T47D (cell line): ENCODE measurements at regions not wholly inside any gene's neighbourhood (a gene's known extent, or its start where the extent isn't known, plus 50 kb on each side); places are given as distances from the start of the nearest gene placed in this dataset.

ENCODE experiments used
- DNase-seq, 2 experiments: peaks; one replicate each; pipeline versions ENCODE4 v3.0.0 to v3.0.0-alpha.2; 2011 to 2012; ENCODE audit warnings: low read depth in 1 of 2, low spot score in 1 of 2
- JUND ChIP-seq: IDR thresholded peaks from 2 replicates; pipeline ENCODE4 v1.6.1; 2012; ENCODE audit warnings: low read depth
- in situ Hi-C: cut with HindIII; loops from 2 replicates; pipeline ENCODE4 v1.10.0; 2016; ENCODE audit warnings: low sequenced_read_pairs, low pct_unique_long_range_greater_than_20kb

DNA sequence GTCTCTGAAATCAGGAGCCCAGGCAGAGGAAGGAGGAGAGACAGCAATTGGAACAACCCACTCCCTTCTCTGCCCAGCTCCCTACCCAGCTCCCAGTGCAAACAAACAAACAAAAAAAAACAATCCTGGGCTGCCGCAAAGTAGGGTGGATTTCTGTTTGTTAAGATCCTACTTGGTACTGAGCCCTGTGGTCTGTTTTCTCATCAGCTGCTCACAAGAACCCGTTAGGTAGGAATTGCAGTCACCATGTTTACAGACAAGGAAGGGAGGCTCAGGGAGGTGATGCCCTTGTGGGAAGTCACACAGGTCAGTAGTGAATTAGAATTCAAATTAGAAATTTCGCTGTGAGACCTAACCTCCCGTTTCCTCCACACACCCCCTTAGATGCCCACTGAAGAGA is 128.8 kb upstream of the RAD23B start:
- in situ Hi-C loops: no loop called here

GRCh38 chr9:107154766-107155165 is 128.3 kb upstream of the RAD23B start:
- DNase-seq: no peak
- in situ Hi-C loops: no loop called here
- TF ChIP-seq JUND: no peak

More for the DNA sequence above, 128.8 kb upstream of the RAD23B start:
- no peak for TF ChIP-seq JUND
- DNase-seq: peak; percentile 24 to 75

DNA sequence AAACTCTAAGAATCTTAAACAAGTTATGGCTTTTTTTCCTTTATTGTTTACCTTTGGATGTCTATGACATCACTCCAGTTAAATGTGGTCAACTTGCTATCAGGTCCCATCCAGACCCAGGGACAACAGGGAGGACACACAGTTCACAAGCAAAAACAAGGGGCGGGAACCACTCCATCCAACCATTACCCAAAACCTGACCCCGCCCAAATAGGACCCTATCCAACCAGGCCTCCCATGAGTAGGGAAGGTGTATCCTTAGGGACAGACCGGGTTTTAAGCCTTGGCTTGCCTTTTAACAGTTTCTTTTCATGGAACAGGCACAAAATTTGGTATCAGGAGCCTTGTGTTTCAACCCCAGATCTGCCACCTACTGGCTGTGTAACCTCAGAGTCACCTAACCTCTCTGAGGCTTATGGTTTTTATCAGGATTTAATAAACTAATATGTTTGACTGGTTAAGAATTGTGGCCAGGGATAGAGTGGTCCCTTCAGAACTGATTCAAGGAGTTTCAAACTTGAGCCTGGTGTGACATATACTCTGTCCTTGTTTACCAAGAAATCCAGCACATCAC is 127.7 kb upstream of the RAD23B start:
- in situ Hi-C loops: no loop called here
- TF ChIP-seq JUND: no peak
- no peak for DNase-seq

DNA sequence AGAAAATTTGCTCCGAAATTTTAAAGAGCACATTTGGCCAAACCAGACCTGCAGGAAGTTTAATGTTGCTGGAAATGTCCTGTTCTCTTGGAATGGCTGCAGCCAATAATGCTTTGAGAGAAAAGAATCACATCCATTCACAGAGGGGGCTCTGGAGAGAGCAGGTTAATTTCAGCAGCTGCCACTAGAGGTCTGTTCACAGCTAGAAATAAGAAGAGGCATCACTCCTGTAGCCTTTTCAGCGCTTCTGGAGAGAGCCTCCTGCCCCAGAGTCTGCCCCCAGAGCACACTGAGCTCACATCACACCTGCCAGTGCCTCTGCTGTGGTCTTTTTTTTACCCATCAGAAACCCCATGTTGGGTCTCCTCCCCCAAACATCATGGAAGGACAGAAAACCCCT is 124.8 kb upstream of the RAD23B start:
- DNase-seq: peak; percentile 49 to 71
- in situ Hi-C loops: no loop called here
- no peak for TF ChIP-seq JUND

- TF ChIP-seq JUND: no peak
- in situ Hi-C loops: no loop called here
- peak in 1 of 2 experiments; percentile 24 for DNase-seq
Observed at GRCh38 chr9:107161338-107161737, 121.7 kb upstream of the RAD23B start.

DNA sequence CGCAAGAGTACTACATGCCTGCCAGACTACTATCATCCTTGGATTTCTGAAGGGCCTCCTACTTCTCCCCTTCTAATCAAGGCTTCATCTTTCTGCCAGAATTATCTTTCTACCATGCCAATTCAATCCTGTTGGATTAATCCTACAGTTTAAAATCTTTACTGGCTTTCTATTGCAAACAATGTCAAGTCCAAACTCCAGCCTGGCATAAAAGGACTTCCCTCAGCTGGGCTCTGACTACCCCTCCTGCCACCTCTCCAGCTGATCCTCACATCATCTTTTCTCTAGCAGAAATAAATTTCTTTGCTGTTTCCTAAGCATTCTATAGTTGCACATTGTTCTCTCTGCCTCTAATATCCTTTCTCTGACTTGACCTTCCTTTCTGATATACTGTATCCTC is 119.7 kb upstream of the RAD23B start:
- in situ Hi-C loops: no loop called here
- TF ChIP-seq JUND: no peak
- no peak for DNase-seq

GRCh38 chr9:107169796-107170195 is 113.3 kb upstream of the RAD23B start:
- in situ Hi-C loops: no loop called here
- no peak for DNase-seq
- no peak for TF ChIP-seq JUND

- in situ Hi-C loops: no loop called here
- TF ChIP-seq JUND: no peak
- DNase-seq: no peak
Observed at GRCh38 chr9:107170801-107171200, 112.3 kb upstream of the RAD23B start.

DNA sequence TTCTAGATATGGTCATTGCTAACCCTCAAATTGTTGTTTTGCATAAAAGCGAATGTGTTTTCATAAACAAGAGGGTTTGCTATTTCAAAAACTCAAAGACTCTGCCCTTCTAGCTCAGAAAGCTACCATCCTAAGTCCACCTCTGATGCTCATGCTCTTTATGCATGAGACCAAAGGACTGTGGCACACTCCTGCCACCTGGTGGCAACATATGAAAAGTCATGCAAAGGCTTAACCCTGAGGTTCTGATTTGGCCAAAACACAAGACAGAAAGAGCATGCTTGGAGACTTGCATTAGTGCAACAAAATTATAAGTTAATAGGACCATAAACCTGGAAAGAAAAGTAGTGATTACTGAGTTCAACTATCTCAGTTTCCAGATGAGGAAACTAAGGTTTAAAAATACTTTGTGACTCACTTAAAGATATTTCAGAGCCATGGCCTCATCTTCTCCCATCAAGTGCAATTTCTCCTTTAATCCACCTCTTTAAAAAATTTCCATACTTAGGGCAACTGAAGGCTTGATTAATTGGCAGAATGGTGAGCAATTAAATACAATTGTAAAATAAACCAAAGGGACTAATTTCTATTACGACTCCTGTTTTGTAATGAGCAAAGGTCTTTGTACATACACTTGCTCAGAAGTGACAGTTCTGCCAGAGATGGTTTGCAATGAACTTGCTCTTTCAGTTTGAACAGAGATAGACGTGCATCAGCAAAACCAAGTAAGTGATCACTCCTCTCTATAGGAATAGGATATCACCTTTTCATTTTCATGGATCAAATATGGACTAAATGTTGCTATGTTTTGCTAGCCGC is 110.7 kb upstream of the RAD23B start:
- no peak for TF ChIP-seq JUND
- DNase-seq: peak; percentile 37 to 90
- in situ Hi-C loops: no loop called here

GRCh38 chr9:107172979-107173347 is 110.1 kb upstream of the RAD23B start:
- TF ChIP-seq JUND: no peak
- in situ Hi-C loops: no loop called here
- DNase-seq: no peak

DNA sequence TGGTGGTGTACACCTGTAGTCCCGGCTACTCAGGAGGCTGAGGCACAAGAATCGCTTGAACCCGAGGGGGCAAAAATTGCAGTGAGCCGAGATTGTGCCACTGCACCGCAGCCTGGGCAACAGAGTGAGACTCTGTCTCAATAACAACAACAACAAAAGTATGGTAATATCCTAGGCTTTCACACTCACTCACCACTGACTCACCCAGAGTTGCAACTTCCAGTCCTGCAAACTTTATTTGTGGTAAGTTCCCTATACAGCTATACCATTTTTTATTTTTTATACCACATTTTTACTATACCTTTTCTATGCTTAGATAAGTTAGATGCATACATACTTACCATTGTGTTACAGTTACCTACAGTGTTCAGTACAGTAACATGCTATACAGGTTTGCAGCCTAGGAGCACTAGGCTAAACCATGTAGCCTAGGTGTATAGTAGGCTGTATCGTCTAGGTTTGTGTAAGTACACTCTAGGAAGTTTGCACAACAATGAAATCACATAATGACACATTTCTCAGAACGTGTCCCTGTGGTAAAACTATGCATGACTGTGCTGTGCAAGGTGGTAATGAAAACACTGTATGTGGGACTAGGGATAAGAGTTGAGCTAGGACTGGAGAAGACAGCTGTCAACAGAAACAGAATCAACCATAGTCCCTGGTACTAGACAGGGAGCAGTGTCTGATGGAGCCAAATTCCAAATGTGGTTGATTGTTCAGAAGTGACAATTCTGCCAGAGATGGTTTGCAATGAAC is 109.5 kb upstream of the RAD23B start:
- no peak for DNase-seq
- in situ Hi-C loops: no loop called here
- no peak for TF ChIP-seq JUND

GRCh38 chr9:107174441-107174840 is 108.6 kb upstream of the RAD23B start:
- DNase-seq: no peak

GRCh38 chr9:107175041-107175440 is 108.0 kb upstream of the RAD23B start:
- no peak for DNase-seq
- in situ Hi-C loops: no loop called here
- TF ChIP-seq JUND: no peak

More at GRCh38 chr9:107174441-107174840, 108.6 kb upstream of the RAD23B start:
- in situ Hi-C loops: no loop called here
- TF ChIP-seq JUND: no peak
